Brain microvascular endothelial cell (primary cell): ENCODE measurements at regions not wholly inside any gene's neighbourhood (a gene's known extent, or its start where the extent isn't known, plus 50 kb on each side); places are given as distances from the start of the nearest gene placed in this dataset.
"Not testable (repeated sequence)": the region's sequence is repeated elsewhere in the genome, so short reads cannot be mapped to it uniquely, and the experiment has no call there.

ENCODE experiments used
- DNase-seq: peaks from one replicate; pipeline ENCODE4 v3.0.0-alpha.2; 2020
- H3K27ac ChIP-seq: fragments of 250-450 bp; sonication (Bioruptor Pico); 2 replicates; pipeline ENCODE4 v1.5.1; 2020; ENCODE audit warnings: mild to moderate bottlenecking, moderate library complexity
- H3K27me3 ChIP-seq: fragments of 250-450 bp; sonication (Bioruptor Pico); replicated peaks from 2 replicates; pipeline ENCODE4 v1.5.1; 2020; ENCODE audit warnings: mild to moderate bottlenecking
- H3K36me3 ChIP-seq: fragments of 250-450 bp; sonication (Bioruptor Pico); replicated peaks from 2 replicates; pipeline ENCODE4 v1.5.1; 2020; ENCODE audit warnings: mild to moderate bottlenecking
- H3K4me3 ChIP-seq: 2 replicates; pipeline ENCODE4 v1.5.1; 2011; ENCODE audit warnings: low read depth, mild to moderate bottlenecking, control low read depth, low read length, moderate library complexity
- in situ Hi-C: cut with HindIII; loops from 2 replicates; pipeline ENCODE4 v1.10.0; 2017; ENCODE audit warnings: low sequenced_read_pairs, low pct_ligation_motif_present

GRCh38 chr1:120357046-120357445 lies 57.8 kb upstream of the NBPF8 start:
- in situ Hi-C loops, H3K27ac ChIP-seq, H3K4me3 ChIP-seq, H3K36me3 ChIP-seq, H3K27me3 ChIP-seq: not testable (repeated sequence)
- peak; percentile 27 for DNase-seq

GRCh38 chr1:120356170-120356569 lies 58.7 kb upstream of the NBPF8 start:
- H3K36me3 ChIP-seq, in situ Hi-C loops, DNase-seq, H3K4me3 ChIP-seq, H3K27me3 ChIP-seq, H3K27ac ChIP-seq: not testable (repeated sequence)

DNA sequence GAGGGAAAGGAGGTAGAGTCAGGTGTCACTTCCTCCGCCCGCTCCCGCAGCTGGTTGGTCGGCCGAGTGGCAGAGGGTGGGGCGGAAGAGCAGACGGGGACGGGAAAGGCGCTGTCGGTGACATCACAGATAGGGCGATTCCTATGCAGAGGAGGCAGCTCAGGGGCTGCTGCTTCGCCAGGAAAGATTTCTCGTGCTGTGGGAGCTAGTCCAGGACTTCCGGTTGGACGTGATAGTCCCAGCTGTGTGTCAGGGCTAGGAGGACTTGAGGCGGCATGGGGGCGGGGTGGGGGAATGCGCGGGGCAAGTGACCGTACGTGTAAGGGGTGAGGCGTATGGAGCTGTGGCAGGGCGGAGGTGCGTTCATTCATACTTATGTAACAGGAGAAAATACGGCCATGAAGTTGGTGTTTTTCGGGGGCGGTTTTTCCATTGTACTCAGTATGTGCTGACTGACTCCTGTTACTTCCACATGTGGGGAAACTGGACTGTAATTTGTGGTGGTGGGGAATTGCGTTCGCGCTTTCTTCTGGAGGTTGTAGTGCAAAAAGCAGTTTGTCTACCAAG lies 60.1 kb upstream of the NBPF8 start:
- in situ Hi-C loops, H3K27me3 ChIP-seq, H3K27ac ChIP-seq, H3K36me3 ChIP-seq: not testable (repeated sequence)
- DNase-seq = peak; percentile 34
- H3K4me3 ChIP-seq = peak overlapping the region; percentile 26

GRCh38 chr1:120342231-120343073 lies 72.4 kb upstream of the NBPF8 start:
- H3K27me3 ChIP-seq, in situ Hi-C loops, H3K4me3 ChIP-seq, H3K36me3 ChIP-seq, H3K27ac ChIP-seq, DNase-seq: not testable (repeated sequence)

- H3K27me3 ChIP-seq, H3K36me3 ChIP-seq, DNase-seq, in situ Hi-C loops, H3K27ac ChIP-seq: not testable (repeated sequence)
- H3K4me3 ChIP-seq = peak overlapping the region; percentile 55
These were observed 73.1 kb upstream of the NBPF8 start for GRCh38 chr1:120341756-120342155.

DNA sequence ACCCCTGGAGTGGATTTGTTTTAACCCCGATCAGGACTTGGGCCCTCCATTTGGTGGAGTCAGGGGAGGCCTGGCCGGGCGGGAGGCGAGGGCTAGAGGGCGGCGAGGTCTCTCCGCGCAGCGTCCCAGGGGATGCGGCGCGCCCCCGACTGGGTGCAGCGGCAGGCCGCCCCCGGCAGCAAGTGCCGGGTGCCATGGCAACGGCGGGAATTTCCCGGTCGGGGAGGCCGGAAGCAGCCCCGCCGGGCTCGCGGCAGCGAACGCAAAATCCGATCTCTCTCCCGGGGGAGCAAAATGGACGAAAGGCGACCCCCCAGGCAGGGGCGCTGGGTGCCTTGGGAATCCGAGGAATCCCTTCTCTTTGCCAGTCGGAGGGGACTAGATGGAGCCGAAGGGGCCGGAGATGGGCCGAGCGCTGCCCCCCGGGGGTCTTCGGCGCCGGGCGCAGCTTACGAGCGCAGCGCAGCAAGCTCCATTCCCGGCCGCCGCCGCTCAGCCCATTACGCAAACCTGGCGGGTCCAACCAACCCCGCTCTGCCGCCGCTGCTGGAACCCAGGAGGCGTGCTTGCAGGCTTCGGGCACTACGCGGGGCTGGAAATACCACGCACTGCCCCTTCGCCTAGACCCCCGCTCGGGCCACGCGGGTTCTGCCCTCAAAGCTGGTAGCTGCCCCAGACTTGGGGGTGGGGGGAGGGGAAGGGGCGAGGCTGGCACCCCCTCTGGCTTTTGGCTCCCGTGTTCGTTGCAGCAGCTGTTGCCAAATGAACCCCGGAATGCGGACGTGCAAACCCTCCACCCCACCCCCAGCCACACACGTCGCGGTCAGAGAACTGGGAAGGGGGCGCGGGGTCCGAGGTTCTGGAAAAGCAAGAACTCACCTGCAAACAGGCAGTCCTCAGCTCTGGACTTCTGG lies 73.7 kb upstream of the NBPF8 start:
- DNase-seq, H3K27me3 ChIP-seq, H3K36me3 ChIP-seq, in situ Hi-C loops: not testable (repeated sequence)
- Histone ChIP-seq H3K27ac (peak overlapping the region; percentile 55), H3K4me3 (peak overlapping the region; percentile 55)

DNA sequence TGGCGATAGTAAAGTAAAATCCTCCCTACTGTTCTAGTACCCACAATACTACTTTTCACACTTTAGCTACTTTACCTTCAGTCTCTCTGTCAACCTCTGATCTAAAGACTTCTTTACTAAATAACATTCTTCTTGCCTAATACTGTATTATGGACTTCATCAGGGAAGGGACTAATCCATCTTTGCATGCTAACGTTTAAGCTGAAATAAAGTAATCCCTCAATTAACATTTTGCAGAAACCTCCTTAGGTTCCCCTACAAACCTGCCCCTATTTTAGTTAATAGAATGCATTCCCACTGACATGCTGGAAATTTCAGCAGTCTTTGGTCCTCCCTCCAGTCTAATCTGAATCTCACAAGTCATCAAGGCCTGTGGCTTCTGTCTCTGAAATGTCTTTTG lies 99.1 kb upstream of the NBPF8 start:
- in situ Hi-C loops, H3K27me3 ChIP-seq, H3K36me3 ChIP-seq, DNase-seq, H3K4me3 ChIP-seq, H3K27ac ChIP-seq: not testable (repeated sequence)

GRCh38 chr1:120311930-120312329 lies 102.9 kb upstream of the NBPF8 start:
- H3K27ac ChIP-seq, H3K27me3 ChIP-seq, H3K36me3 ChIP-seq, in situ Hi-C loops, DNase-seq, H3K4me3 ChIP-seq: not testable (repeated sequence)

DNA sequence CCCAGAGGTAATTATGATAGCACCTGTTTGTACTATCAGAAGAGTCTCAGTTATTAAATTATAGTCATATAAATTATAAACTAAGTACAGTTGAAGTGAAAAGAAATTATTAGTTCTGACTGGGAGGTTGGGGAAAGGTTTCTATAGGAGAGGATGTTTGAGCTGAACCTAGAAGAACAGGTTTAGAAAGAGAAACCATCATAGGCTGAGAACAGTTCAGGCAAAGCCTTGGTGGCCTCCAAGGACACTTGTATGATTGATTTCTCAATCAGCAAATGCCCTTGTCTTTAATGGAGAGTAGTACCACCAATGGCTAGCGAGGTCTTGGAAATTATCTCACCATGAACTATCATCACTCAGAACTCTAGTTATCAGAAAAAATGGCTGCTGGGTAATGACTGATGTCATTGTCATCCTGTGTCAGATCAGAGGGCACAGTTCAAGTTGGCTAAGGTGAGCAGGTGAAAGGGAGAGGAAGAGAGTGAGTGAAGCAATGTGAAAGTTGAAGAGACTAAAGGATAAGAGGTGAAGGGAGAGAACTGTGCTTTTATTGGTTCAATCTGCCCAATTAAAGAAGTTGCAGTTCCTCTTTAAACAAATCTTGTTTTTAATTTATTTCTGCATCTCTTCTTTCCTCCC lies 105.8 kb upstream of the NBPF8 start:
- H3K27me3 ChIP-seq, in situ Hi-C loops, H3K4me3 ChIP-seq, H3K27ac ChIP-seq, H3K36me3 ChIP-seq, DNase-seq: not testable (repeated sequence)

DNA sequence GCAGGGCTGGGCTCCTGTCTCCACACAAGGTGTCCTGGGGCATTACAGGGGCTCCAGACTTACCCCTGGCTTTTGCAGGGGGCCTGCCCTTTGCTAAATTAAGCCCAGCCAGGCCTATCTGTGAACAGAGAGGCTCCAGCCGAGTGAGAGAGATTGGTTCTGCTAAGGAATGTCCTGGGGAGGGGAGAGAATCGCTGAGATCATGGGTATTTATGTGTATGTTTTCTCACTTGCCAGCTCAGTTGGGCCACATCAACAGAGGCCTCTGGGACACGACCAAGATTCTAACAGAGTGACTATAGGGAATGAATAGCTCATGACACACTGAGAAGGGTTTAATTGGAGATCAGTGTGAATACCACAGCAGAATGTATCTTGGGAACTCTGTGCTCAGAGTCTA lies 109.8 kb upstream of the NBPF8 start:
- H3K36me3 ChIP-seq, H3K27ac ChIP-seq, H3K4me3 ChIP-seq, H3K27me3 ChIP-seq, in situ Hi-C loops, DNase-seq: not testable (repeated sequence)

- in situ Hi-C loops, H3K27me3 ChIP-seq, H3K36me3 ChIP-seq, H3K4me3 ChIP-seq, DNase-seq, H3K27ac ChIP-seq: not testable (repeated sequence)
These were observed 110.5 kb upstream of the NBPF8 start for GRCh38 chr1:120304341-120304740.

DNA sequence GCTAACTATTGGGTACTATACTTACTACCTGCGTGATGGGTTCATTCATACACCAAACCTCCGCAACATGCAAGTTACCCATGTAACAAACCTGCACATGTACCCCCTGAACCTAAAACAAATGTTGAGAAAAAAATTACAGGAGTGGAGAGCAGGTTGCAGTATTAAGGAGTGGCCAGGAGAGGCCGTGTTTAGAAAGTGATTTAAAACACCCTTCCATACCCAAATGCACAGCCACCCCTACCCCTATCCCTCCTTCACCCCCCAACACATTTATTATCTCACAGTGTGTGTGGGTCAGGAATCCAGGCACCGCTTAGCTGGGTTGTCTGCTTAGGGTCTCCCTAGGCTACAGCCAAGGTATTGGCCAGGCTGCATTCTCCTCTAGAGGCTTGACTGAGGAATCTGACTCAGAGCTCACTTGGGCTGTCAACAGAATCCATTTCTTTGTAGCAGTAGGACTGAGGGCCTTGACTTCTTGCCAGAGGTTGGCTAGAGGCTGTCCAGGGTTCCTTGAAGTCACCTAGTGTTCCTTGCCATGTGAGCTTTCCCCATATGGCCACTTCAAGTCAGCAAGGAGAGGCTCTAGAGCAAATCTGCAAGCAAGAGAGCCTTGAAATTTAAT lies 115.3 kb upstream of the NBPF8 start:
- not testable (repeated sequence) for H3K27ac ChIP-seq

GRCh38 chr1:120298487-120298886 lies 116.3 kb upstream of the NBPF8 start:
- H3K27ac ChIP-seq, in situ Hi-C loops, H3K27me3 ChIP-seq, H3K36me3 ChIP-seq, DNase-seq, H3K4me3 ChIP-seq: not testable (repeated sequence)

More for the DNA sequence above, 115.3 kb upstream of the NBPF8 start:
- H3K27me3 ChIP-seq, DNase-seq, H3K4me3 ChIP-seq, in situ Hi-C loops, H3K36me3 ChIP-seq: not testable (repeated sequence)
